Cardiac fibroblast (primary cell): ENCODE measurements at regions not wholly inside any gene's neighbourhood (a gene's known extent, or its start where the extent isn't known, plus 50 kb on each side); places are given as distances from the start of the nearest gene placed in this dataset.
"Not testable (repeated sequence)": the region's sequence is repeated elsewhere in the genome, so short reads cannot be mapped to it uniquely, and the experiment has no call there.

ENCODE experiments used
- DNase-seq, 2 donors: peaks; one replicate each; pipeline versions ENCODE4 v3.0.0 to v3.0.0-alpha.2; 2010; ENCODE audit warnings: low read depth in 2 of 2
- H3K4me3 ChIP-seq, 2 donors: replicated peaks in 1 of 2; 1 replicate in 1 of 2; 2 replicates in 1 of 2; pipeline ENCODE4 v1.5.1; 2011; ENCODE audit warnings: low read depth in 2 of 2, low read length in 2 of 2, mild to moderate bottlenecking in 2 of 2, moderate library complexity in 1 of 2
- CTCF ChIP-seq: IDR thresholded peaks from one replicate; pipeline ENCODE4 v1.5.1; 2011; ENCODE audit warnings: low read depth, mild to moderate bottlenecking, low read length, inconsistent platforms

DNA sequence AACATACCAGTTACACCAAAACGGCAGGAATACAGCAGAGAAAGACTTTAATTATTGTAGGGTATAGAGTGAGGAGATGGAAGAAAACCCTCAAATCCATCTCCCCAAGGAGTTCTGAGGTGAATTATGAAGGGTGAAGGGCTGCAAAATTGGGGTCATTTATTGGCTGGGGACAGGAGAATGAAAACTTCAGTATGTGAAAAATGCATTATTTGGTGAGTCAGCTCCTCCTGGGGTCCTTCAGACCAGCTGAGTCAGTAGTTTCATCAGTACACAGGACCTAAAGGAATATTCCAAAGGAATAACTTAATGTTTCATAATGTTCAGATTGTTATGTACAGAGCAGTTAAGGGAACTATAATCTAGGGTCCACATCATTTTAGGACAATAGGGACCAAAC is 566.0 kb downstream of the GBE1 start:
- no peak for TF ChIP-seq CTCF
- H3K4me3 ChIP-seq = no peak overlapping the region
- peak in 1 of 2 donors; percentile 64 for DNase-seq

GRCh38 chr3:81186412-81186811 is 575.0 kb downstream of the GBE1 start:
- no peak for TF ChIP-seq CTCF
- no peak for DNase-seq

GRCh38 chr3:81182086-81182875 is 579.2 kb downstream of the GBE1 start:
- not testable (repeated sequence) for H3K4me3 ChIP-seq, DNase-seq

More at GRCh38 chr3:81186412-81186811, 575.0 kb downstream of the GBE1 start:
- no peak overlapping the region for H3K4me3 ChIP-seq

GRCh38 chr3:81173514-81173913 is 587.9 kb downstream of the GBE1 start:
- peak; percentile 27 for TF ChIP-seq CTCF
- H3K4me3 ChIP-seq = no peak overlapping the region
- DNase-seq = peak; percentile 1 to 25

GRCh38 chr3:81170298-81170697 is 591.1 kb downstream of the GBE1 start:
- H3K4me3 ChIP-seq = no peak overlapping the region
- no peak for DNase-seq
- TF ChIP-seq CTCF = no peak

GRCh38 chr3:81164806-81165205 is 596.6 kb downstream of the GBE1 start:
- DNase-seq = no peak
- TF ChIP-seq CTCF = no peak
- no peak overlapping the region for H3K4me3 ChIP-seq

- H3K4me3 ChIP-seq = no peak overlapping the region
- TF ChIP-seq CTCF = no peak
- DNase-seq = no peak
Observed at GRCh38 chr3:81161851-81162250, 599.6 kb downstream of the GBE1 start.
